Coronary artery (tissue), 2 donors: ENCODE measurements at regions not wholly inside any gene's neighbourhood (a gene's known extent, or its start where the extent isn't known, plus 50 kb on each side); places are given as distances from the start of the nearest gene placed in this dataset.

Experiments used
- DNase-seq: peaks from one replicate; pipeline ENCODE4 v3.0.0-alpha.2; 2017; ENCODE audit warnings: low spot score
- H3K27ac ChIP-seq, 2 donors: fragments of 200-600 bp; sonication (generic); one replicate each; pipeline ENCODE4 v1.5.1; 2016 to 2019
- H3K4me3 ChIP-seq: fragments of 200-600 bp; sonication (generic); 2 replicates; pipeline ENCODE4 v1.5.1; 2016; ENCODE audit warnings: mild to moderate bottlenecking, moderate library complexity
- CTCF ChIP-seq: fragments of 200-600 bp; sonication (generic); IDR thresholded peaks from one replicate; pipeline ENCODE4 v1.5.1; 2019; ENCODE audit warnings: antibody characterized with exemption

GRCh38 chr1:98344731-98345130, 316.8 kb upstream of the SNX7 start:
- DNase-seq, result no peak
- TF ChIP-seq CTCF, result no peak
- Histone ChIP-seq H3K4me3 (no peak overlapping the region), H3K27ac (no peak overlapping the region)

- H3K27ac ChIP-seq, result no peak overlapping the region
- no peak for TF ChIP-seq CTCF
- DNase-seq, result no peak
- no peak overlapping the region for H3K4me3 ChIP-seq
Observed at GRCh38 chr1:98342566-98342965, 319.0 kb upstream of the SNX7 start.

GRCh38 chr1:98340511-98340910, 321.0 kb upstream of the SNX7 start:
- Histone ChIP-seq H3K27ac (no peak overlapping the region), H3K4me3 (no peak overlapping the region)
- no peak for TF ChIP-seq CTCF
- no peak for DNase-seq

- TF ChIP-seq CTCF, result no peak
- no peak for DNase-seq
- no peak overlapping the region for H3K4me3 ChIP-seq
Observed at GRCh38 chr1:98336472-98337083, 324.9 kb upstream of the SNX7 start.

GRCh38 chr1:98333936-98334335, 327.6 kb upstream of the SNX7 start:
- no peak for TF ChIP-seq CTCF
- DNase-seq, result no peak
- Histone ChIP-seq H3K27ac (no peak overlapping the region), H3K4me3 (no peak overlapping the region)

More at GRCh38 chr1:98336472-98337083, 324.9 kb upstream of the SNX7 start:
- H3K27ac ChIP-seq, result no peak overlapping the region

GRCh38 chr1:98333406-98333805, 328.1 kb upstream of the SNX7 start:
- no peak for DNase-seq
- TF ChIP-seq CTCF, result no peak
- no peak overlapping the region for H3K4me3 ChIP-seq
- H3K27ac ChIP-seq, result no peak overlapping the region

- no peak overlapping the region for H3K27ac ChIP-seq
- no peak overlapping the region for H3K4me3 ChIP-seq
- no peak for DNase-seq
- no peak for TF ChIP-seq CTCF
Observed at GRCh38 chr1:98331718-98332311, 329.7 kb upstream of the SNX7 start.
